ENCODE measurements at regions not wholly inside any gene's neighbourhood (a gene's known extent, or its start where the extent isn't known, plus 50 kb on each side); places are given as distances from the start of the nearest gene placed in this dataset.

- no peaks in the 10 kb centered on the region for H3K27me3 ChIP-seq (ENCODE audit: control insufficient read depth, low read length)
- no peak for TF ChIP-seq CTCF (IDR thresholded peaks at IDR 0.05; ENCODE audit: low read depth, low read length, poor library complexity, severe bottlenecking)
- no peak for TF ChIP-seq EZH2phosphoT487 (IDR thresholded peaks at IDR 0.05; ENCODE audit: borderline replicate concordance, low read length)
- no peak overlapping the region for H3K4me3 ChIP-seq (ENCODE audit: low read length)
- no peaks in the 10 kb centered on the region for H3K36me3 ChIP-seq (ENCODE audit: control insufficient read depth, low read length)
- no peak overlapping the region for H3K4me2 ChIP-seq (ENCODE audit: low read length)
- no peaks in the 10 kb centered on the region for H3K9me3 ChIP-seq (ENCODE audit: control insufficient read depth, insufficient read depth, low read length)
- H3K4me1 ChIP-seq (ENCODE audit: control insufficient read depth, low read length): no peaks in the 10 kb centered on the region
- H3K9me2 ChIP-seq (replicated peaks; ENCODE audit: control insufficient read depth, low read length): no peaks in the 10 kb centered on the region
- no peaks in the 10 kb centered on the region for H3F3A ChIP-seq (ENCODE audit: control insufficient read depth, insufficient read depth)
- H3K27ac ChIP-seq (ENCODE audit: low read depth, low read length): no peak overlapping the region
- no peaks in the 10 kb centered on the region for H3K79me2 ChIP-seq (ENCODE audit: control insufficient read depth, low read length)
- no peaks in the 10 kb centered on the region for H4K20me1 ChIP-seq (ENCODE audit: control insufficient read depth, insufficient read depth, low read depth, low read length)
Measured at GRCh38 chr17:5819396-5819795, 235.1 kb upstream of the NLRP1 start.

- Histone ChIP-seq H3K27ac (ENCODE audit: low read depth, low read length) (no peak overlapping the region), H3K79me2 (ENCODE audit: control insufficient read depth, low read length) (no peaks in the 10 kb centered on the region), H4K20me1 (ENCODE audit: control insufficient read depth, insufficient read depth, low read depth, low read length) (no peaks in the 10 kb centered on the region), H3K4me1 (ENCODE audit: control insufficient read depth, low read length) (no peaks in the 10 kb centered on the region), H3K4me2 (ENCODE audit: low read length) (no peak overlapping the region), H3F3A (ENCODE audit: control insufficient read depth, insufficient read depth) (no peaks in the 10 kb centered on the region), H3K4me3 (ENCODE audit: low read length) (no peak overlapping the region), H3K36me3 (ENCODE audit: control insufficient read depth, low read length) (no peaks in the 10 kb centered on the region), H3K27me3 (ENCODE audit: control insufficient read depth, low read length) (no peaks in the 10 kb centered on the region), H3K9me2 (replicated peaks; ENCODE audit: control insufficient read depth, low read length) (no peaks in the 10 kb centered on the region), H3K9me3 (ENCODE audit: control insufficient read depth, insufficient read depth, low read length) (no peaks in the 10 kb centered on the region)
- TF ChIP-seq CTCF (IDR thresholded peaks at IDR 0.05; ENCODE audit: low read depth, low read length, poor library complexity, severe bottlenecking): no peak
- no peak for TF ChIP-seq EZH2phosphoT487 (IDR thresholded peaks at IDR 0.05; ENCODE audit: borderline replicate concordance, low read length)
Measured at GRCh38 chr17:5819921-5820685, 235.8 kb upstream of the NLRP1 start.

- Histone ChIP-seq H3K79me2 (ENCODE audit: control insufficient read depth, low read length) (no peaks in the 10 kb centered on the region), H3F3A (ENCODE audit: control insufficient read depth, insufficient read depth) (no peaks in the 10 kb centered on the region), H3K4me1 (ENCODE audit: control insufficient read depth, low read length) (no peaks in the 10 kb centered on the region), H3K4me3 (ENCODE audit: low read length) (no peak overlapping the region), H3K27ac (ENCODE audit: low read depth, low read length) (no peak overlapping the region), H3K9me2 (replicated peaks; ENCODE audit: control insufficient read depth, low read length) (no peaks in the 10 kb centered on the region), H3K36me3 (ENCODE audit: control insufficient read depth, low read length) (no peaks in the 10 kb centered on the region), H3K9me3 (ENCODE audit: control insufficient read depth, insufficient read depth, low read length) (no peaks in the 10 kb centered on the region), H3K27me3 (ENCODE audit: control insufficient read depth, low read length) (no peaks in the 10 kb centered on the region), H3K4me2 (ENCODE audit: low read length) (no peak overlapping the region), H4K20me1 (ENCODE audit: control insufficient read depth, insufficient read depth, low read depth, low read length) (no peaks in the 10 kb centered on the region)
- TF ChIP-seq EZH2phosphoT487 (IDR thresholded peaks at IDR 0.05; ENCODE audit: borderline replicate concordance, low read length): no peak
Measured at GRCh38 chr17:5820721-5821456, 236.6 kb upstream of the NLRP1 start.

- Histone ChIP-seq H3K79me2 (ENCODE audit: control insufficient read depth, low read length) (no peaks in the 10 kb centered on the region), H3K4me2 (ENCODE audit: low read length) (no peak overlapping the region), H3F3A (ENCODE audit: control insufficient read depth, insufficient read depth) (no peaks in the 10 kb centered on the region), H3K9me3 (ENCODE audit: control insufficient read depth, insufficient read depth, low read length) (no peaks in the 10 kb centered on the region), H4K20me1 (ENCODE audit: control insufficient read depth, insufficient read depth, low read depth, low read length) (no peaks in the 10 kb centered on the region), H3K4me1 (ENCODE audit: control insufficient read depth, low read length) (no peaks in the 10 kb centered on the region), H3K4me3 (ENCODE audit: low read length) (no peak overlapping the region), H3K27me3 (ENCODE audit: control insufficient read depth, low read length) (peaks cover under 1% of the 10 kb centered on the region; the same call in 1 of the 2 replicates), H3K27ac (ENCODE audit: low read depth, low read length) (no peak overlapping the region), H3K36me3 (ENCODE audit: control insufficient read depth, low read length) (no peaks in the 10 kb centered on the region), H3K9me2 (replicated peaks; ENCODE audit: control insufficient read depth, low read length) (no peaks in the 10 kb centered on the region)
- TF ChIP-seq CTCF (IDR thresholded peaks at IDR 0.05; ENCODE audit: low read depth, low read length, poor library complexity, severe bottlenecking): no peak
- no peak for TF ChIP-seq EZH2phosphoT487 (IDR thresholded peaks at IDR 0.05; ENCODE audit: borderline replicate concordance, low read length)
Measured at GRCh38 chr17:5821803-5822202, 237.5 kb upstream of the NLRP1 start.
